ENCODE measurements at regions not wholly inside any gene's neighbourhood (a gene's known extent, or its start where the extent isn't known, plus 50 kb on each side); places are given as distances from the start of the nearest gene placed in this dataset.

- TF ChIP-seq CTCF (conservative IDR thresholded peaks at IDR 0.05 in 1 of 2, IDR thresholded peaks at IDR 0.05 in 1 of 2; ENCODE audit: extremely low read depth in 1 of 2, insufficient read depth in 1 of 2, low read depth in 1 of 2, low read length in 2 of 2): no peak
- TF ChIP-seq EZH2 (IDR thresholded peaks at IDR 0.05; ENCODE audit: borderline replicate concordance, low read length): no peak
Observed at GRCh38 chr1:199948587-199949280, 78.8 kb upstream of the NR5A2 start.
